GM21786 (cell line): ENCODE measurements at regions not wholly inside any gene's neighbourhood (a gene's known extent, or its start where the extent isn't known, plus 50 kb on each side); places are given as distances from the start of the nearest gene placed in this dataset.
"Not testable (repeated sequence)": the region's sequence is repeated elsewhere in the genome, so short reads cannot be mapped to it uniquely, and the experiment has no call there.

Experiments used
- ATAC-seq: cut with Tn5 transposase; IDR thresholded peaks from one replicate; pipeline ENCODE4 v1.9.1; 2021; ENCODE audit not compliant: unreplicated experiment

GRCh38 chr5:176060472-176061268 is 92.6 kb upstream of the THOC3 start:
- ATAC-seq, result peak; percentile 86

GRCh38 chr5:176061269-176061622 is 93.1 kb upstream of the THOC3 start:
- not testable (repeated sequence) for ATAC-seq

GRCh38 chr5:176061660-176062059 is 93.5 kb upstream of the THOC3 start:
- ATAC-seq, result not testable (repeated sequence)

GRCh38 chr5:176066262-176066945 is 98.3 kb upstream of the THOC3 start:
- not testable (repeated sequence) for ATAC-seq

- ATAC-seq, result not testable (repeated sequence)
Observed at GRCh38 chr5:176067162-176067561, 99.0 kb upstream of the THOC3 start.

GRCh38 chr5:176067948-176068347 is 99.8 kb upstream of the THOC3 start:
- ATAC-seq, result not testable (repeated sequence)

- not testable (repeated sequence) for ATAC-seq
Observed at GRCh38 chr5:176073996-176074571, 106.0 kb upstream of the THOC3 start.

- not testable (repeated sequence) for ATAC-seq
Observed at GRCh38 chr5:176083717-176084116, 115.6 kb upstream of the THOC3 start.

GRCh38 chr5:176103083-176103482 is 135.0 kb upstream of the THOC3 start:
- ATAC-seq, result not testable (repeated sequence)

GRCh38 chr5:176112888-176113287 is 125.3 kb upstream of the SIMC1 start:
- not testable (repeated sequence) for ATAC-seq

- not testable (repeated sequence) for ATAC-seq
Observed at GRCh38 chr5:176113673-176114335, 124.4 kb upstream of the SIMC1 start.

- not testable (repeated sequence) for ATAC-seq
Observed at GRCh38 chr5:176114825-176115224, 123.4 kb upstream of the SIMC1 start.

GRCh38 chr5:176117699-176118238 is 120.5 kb upstream of the SIMC1 start:
- not testable (repeated sequence) for ATAC-seq

GRCh38 chr5:176122361-176122760 is 115.9 kb upstream of the SIMC1 start:
- not testable (repeated sequence) for ATAC-seq

- ATAC-seq, result not testable (repeated sequence)
Observed at GRCh38 chr5:176124120-176124519, 114.1 kb upstream of the SIMC1 start.

GRCh38 chr5:176131771-176132170 is 106.5 kb upstream of the SIMC1 start:
- no peak for ATAC-seq

GRCh38 chr5:176132471-176133288 is 105.5 kb upstream of the SIMC1 start:
- ATAC-seq, result no peak

GRCh38 chr5:176133289-176133870 is 104.8 kb upstream of the SIMC1 start:
- ATAC-seq, result no peak

- ATAC-seq, result no peak
Observed at GRCh38 chr5:176133877-176134276, 104.3 kb upstream of the SIMC1 start.
